Ishikawa (cell line): ENCODE measurements at regions not wholly inside any gene's neighbourhood (a gene's known extent, or its start where the extent isn't known, plus 50 kb on each side); places are given as distances from the start of the nearest gene placed in this dataset.

Experiments used
- CEBPB ChIP-seq: IDR thresholded peaks from 2 replicates; pipeline ENCODE4 v1.6.1; 2012
- CREB1 ChIP-seq: IDR thresholded peaks from 2 replicates; pipeline ENCODE4 v1.6.1; 2012; ENCODE audit warnings: low read depth
- EGR1 ChIP-seq: IDR thresholded peaks from 2 replicates; pipeline ENCODE4 v1.6.1; 2012
- EP300 ChIP-seq: IDR thresholded peaks from 2 replicates; pipeline ENCODE4 v1.6.1; 2012; ENCODE audit warnings: borderline replicate concordance
- FOXM1 ChIP-seq: IDR thresholded peaks from 2 replicates; pipeline ENCODE4 v1.6.1; 2012; ENCODE audit warnings: low read depth, borderline replicate concordance
- MAX ChIP-seq: IDR thresholded peaks from 2 replicates; pipeline ENCODE4 v1.6.1; 2012
- NFIC ChIP-seq: IDR thresholded peaks from 2 replicates; pipeline ENCODE4 v1.6.1; 2012
- RAD21 ChIP-seq: IDR thresholded peaks from 2 replicates; pipeline ENCODE4 v1.6.1; 2012; ENCODE audit warnings: low read depth
- TAF1 ChIP-seq: IDR thresholded peaks from 2 replicates; pipeline ENCODE4 v1.6.1; 2012; ENCODE audit warnings: low read depth, mild to moderate bottlenecking
- TCF12 ChIP-seq: IDR thresholded peaks from 2 replicates; pipeline ENCODE4 v1.6.1; 2012; ENCODE audit warnings: low read depth
- TEAD4 ChIP-seq: IDR thresholded peaks from 2 replicates; pipeline ENCODE4 v1.6.1; 2012
- YY1 ChIP-seq: IDR thresholded peaks from 2 replicates; pipeline ENCODE4 v1.6.1; 2012; ENCODE audit warnings: low read depth
- ZBTB7A ChIP-seq: IDR thresholded peaks from 2 replicates; pipeline ENCODE4 v1.6.1; 2012; ENCODE audit warnings: low read depth
- TF ChIP-seq, protein P1 (sequence below): IDR thresholded peaks from 2 replicates; pipeline ENCODE4 v1.6.1; 2012
- TF ChIP-seq, protein P2 (sequence below): IDR thresholded peaks from 2 replicates; pipeline ENCODE4 v1.6.1; 2012; ENCODE audit warnings: low read depth, mild to moderate bottlenecking

DNA sequence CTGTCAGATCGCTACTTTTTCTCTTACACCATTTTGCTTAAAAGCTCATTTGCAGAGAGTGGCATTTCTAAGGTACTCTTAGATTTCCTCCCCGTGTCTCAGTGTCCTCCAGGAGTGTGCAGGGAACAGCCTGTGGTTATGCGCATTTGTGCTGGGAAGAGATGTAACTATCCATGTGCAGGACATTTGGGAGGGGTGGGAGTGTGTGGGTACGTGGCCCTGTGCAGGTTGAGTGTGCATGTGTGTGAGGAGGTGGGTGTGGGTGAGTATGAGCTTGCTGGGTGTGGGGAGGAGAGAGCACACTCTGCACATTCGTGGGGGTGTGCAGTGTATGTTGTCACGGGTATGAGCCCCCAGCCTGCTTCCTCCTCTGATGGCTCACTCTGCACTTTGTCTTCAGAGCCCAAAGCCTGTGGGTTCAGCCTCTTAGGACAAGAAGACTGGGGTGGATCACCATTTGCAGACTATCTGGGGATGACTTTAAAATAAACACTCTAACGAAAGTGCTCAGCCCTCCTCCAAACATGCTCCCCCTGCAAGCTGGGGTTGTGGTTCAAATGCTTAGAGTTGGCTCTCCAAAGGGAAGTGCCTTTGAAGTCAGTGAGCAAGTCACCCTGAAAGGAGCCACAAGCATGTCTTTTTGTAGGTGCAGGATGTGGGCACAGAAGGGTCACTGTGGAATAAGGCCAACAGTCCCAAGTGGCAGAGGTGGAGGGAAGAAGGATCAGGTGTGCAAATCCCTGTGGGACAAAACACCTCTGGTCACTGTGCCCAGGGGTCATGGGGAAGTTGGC is 295.4 kb downstream of the RRAGC start:
- TF ChIP-seq MAX (no peak), EGR1 (no peak), FOXM1 (no peak), EP300 (no peak), RAD21 (no peak), CEBPB (no peak), TAF1 (no peak), YY1 (no peak), NFIC (no peak), TEAD4 (no peak), CREB1 (no peak), ZBTB7A (no peak), TCF12 (no peak)
- TF ChIP-seq, protein P1, sequence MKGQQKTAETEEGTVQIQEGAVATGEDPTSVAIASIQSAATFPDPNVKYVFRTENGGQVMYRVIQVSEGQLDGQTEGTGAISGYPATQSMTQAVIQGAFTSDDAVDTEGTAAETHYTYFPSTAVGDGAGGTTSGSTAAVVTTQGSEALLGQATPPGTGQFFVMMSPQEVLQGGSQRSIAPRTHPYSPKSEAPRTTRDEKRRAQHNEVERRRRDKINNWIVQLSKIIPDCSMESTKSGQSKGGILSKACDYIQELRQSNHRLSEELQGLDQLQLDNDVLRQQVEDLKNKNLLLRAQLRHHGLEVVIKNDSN = no peak
- TF ChIP-seq, protein P2, sequence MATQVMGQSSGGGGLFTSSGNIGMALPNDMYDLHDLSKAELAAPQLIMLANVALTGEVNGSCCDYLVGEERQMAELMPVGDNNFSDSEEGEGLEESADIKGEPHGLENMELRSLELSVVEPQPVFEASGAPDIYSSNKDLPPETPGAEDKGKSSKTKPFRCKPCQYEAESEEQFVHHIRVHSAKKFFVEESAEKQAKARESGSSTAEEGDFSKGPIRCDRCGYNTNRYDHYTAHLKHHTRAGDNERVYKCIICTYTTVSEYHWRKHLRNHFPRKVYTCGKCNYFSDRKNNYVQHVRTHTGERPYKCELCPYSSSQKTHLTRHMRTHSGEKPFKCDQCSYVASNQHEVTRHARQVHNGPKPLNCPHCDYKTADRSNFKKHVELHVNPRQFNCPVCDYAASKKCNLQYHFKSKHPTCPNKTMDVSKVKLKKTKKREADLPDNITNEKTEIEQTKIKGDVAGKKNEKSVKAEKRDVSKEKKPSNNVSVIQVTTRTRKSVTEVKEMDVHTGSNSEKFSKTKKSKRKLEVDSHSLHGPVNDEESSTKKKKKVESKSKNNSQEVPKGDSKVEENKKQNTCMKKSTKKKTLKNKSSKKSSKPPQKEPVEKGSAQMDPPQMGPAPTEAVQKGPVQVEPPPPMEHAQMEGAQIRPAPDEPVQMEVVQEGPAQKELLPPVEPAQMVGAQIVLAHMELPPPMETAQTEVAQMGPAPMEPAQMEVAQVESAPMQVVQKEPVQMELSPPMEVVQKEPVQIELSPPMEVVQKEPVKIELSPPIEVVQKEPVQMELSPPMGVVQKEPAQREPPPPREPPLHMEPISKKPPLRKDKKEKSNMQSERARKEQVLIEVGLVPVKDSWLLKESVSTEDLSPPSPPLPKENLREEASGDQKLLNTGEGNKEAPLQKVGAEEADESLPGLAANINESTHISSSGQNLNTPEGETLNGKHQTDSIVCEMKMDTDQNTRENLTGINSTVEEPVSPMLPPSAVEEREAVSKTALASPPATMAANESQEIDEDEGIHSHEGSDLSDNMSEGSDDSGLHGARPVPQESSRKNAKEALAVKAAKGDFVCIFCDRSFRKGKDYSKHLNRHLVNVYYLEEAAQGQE = no peak

- TF ChIP-seq TCF12 = no peak
- TF ChIP-seq EP300 = no peak
- no peak for TF ChIP-seq MAX
- TF ChIP-seq TEAD4 = no peak
- no peak for TF ChIP-seq FOXM1
- TF ChIP-seq RAD21 = no peak
- TF ChIP-seq CREB1 = no peak
Observed at GRCh38 chr1:38561725-38562124, 297.8 kb downstream of the RRAGC start.

- TF ChIP-seq MAX (no peak), NFIC (no peak), FOXM1 (no peak), CEBPB (no peak), TAF1 (no peak), EGR1 (no peak), TEAD4 (no peak), CREB1 (no peak), EP300 (no peak), ZBTB7A (no peak), TCF12 (no peak), YY1 (no peak), RAD21 (no peak)
- TF ChIP-seq, protein P2 = no peak
- TF ChIP-seq, protein P1 = no peak
Observed at GRCh38 chr1:38561110-38561509, 298.5 kb downstream of the RRAGC start.

- TF ChIP-seq TAF1 (no peak), TCF12 (no peak), FOXM1 (no peak), CREB1 (no peak), EGR1 (no peak), TEAD4 (no peak), YY1 (no peak), MAX (no peak), CEBPB (no peak)
Observed at GRCh38 chr1:38560457-38560856, 299.1 kb downstream of the RRAGC start.

GRCh38 chr1:38559446-38560165 is 300.0 kb downstream of the RRAGC start:
- TF ChIP-seq, protein P1 = no peak
- TF ChIP-seq ZBTB7A (no peak), CREB1 (no peak), TEAD4 (no peak), EGR1 (no peak), RAD21 (no peak), EP300 (no peak), YY1 (no peak), NFIC (no peak), TCF12 (no peak), MAX (no peak), CEBPB (no peak), TAF1 (no peak), FOXM1 (no peak)
- TF ChIP-seq, protein P2 = no peak
